DMS 273 (cell line): ENCODE measurements at regions not wholly inside any gene's neighbourhood (a gene's known extent, or its start where the extent isn't known, plus 50 kb on each side); places are given as distances from the start of the nearest gene placed in this dataset.
"Not testable (repeated sequence)": the region's sequence is repeated elsewhere in the genome, so short reads cannot be mapped to it uniquely, and the experiment has no call there.

Experiments
- DNase-seq: peaks from one replicate; lab custom pipeline; 2025; ENCODE audit not compliant: unreplicated experiment; lab: John Stamatoyannopoulos, UW

- DNase-seq, result no peak
These were observed 157.5 kb upstream of the ATF7IP start for GRCh38 chr12:14207905-14208551.

DNA sequence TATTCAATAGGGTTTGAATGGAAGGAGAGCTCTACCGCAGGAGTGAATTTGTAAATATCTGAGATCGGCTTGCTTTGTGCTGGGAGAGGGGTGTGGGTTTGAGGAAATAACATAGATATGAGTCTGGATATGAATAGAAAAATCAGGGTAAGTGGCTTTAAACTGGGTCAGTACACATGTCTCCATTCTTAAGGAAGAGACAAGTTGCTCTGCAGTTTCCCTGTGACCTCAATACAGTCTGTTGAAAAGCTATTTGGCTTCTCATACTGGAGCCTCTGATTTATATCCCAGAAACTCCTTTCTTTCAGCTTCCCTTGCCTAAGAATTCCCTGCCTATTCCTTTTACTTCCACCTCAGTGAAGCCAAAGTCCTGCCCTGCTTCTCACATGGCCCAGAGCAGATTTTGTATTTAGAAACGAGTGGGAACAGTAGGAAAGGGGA is 153.5 kb upstream of the ATF7IP start:
- no peak for DNase-seq

DNA sequence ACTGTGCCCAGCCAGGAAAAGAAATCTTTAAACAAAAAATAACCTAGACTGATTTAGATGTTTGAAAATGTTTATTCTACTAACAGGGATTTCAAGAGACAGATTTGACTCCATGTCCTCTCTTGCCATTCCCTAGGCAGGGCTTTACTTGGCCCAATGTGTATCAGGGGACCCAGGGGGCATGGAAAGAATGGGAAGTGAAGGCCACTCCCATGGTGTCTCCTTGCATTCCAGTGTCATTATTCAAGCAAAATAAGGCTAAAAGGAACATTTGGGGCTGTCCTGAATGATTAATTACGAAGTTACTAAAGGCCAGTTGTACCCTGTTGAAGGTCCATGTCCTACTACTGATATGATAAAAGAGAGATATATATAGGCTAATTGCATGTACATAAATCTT is 151.9 kb upstream of the ATF7IP start:
- no peak for DNase-seq

GRCh38 chr12:14214495-14214894 is 151.0 kb upstream of the ATF7IP start:
- DNase-seq, result no peak

DNA sequence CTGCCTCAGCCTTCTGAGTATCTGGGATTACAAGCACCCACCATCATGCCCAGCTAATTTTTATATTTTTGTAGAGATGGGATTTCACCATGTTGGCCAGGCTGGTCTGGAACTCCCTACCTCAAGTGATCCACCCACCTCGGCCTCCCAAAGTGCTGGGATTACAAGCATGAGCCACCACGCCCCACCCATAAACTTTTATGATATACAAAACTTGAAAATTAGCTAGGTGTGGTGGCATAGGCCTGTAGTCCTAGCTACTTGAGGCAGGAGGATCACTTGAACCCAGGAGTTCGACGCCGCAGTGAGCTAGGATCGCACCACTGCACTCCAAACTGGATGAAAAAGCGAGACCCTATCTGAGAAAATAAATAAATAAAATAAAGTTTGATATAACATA is 149.5 kb upstream of the ATF7IP start:
- not testable (repeated sequence) for DNase-seq

GRCh38 chr12:14216405-14217294 is 148.8 kb upstream of the ATF7IP start:
- peak; percentile 19 for DNase-seq

DNA sequence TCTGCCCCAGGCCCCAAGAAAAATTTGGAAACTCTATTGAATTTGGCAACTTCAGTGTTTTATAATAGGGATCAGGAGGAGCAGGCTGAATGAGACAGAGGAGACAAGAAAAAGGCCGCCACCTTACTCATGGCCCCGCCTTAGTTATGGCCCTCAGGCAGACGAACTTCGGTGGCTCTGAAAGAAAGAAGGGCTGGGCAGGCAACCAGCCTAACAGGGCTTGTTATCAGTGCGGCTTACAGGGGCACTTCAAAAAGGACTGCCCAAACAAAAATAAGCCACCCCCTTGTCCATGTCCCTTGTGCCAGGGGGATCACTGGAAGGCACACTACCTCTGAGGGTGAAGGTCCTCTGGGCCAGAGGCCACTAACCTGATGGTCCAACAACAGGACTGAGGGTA is 146.3 kb upstream of the ATF7IP start:
- DNase-seq, result no peak

DNA sequence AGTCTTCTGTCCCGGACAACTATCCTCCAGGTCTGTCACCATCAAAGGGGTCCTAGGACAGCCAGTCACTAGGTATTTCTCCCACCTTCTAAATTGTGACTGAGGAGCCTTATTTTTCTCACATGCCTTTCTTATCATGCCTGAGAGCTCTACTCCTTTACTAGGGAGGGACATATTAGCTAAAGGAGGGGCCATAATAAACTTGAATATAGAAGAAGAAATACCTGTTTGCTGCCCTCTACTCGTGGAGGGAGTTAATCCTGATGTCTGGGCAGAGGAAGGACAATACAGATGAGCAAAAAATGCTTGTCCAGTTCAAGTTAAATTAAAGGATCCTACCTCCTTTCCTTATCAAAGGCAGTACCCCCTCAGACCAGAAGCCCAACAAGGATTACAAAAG is 145.8 kb upstream of the ATF7IP start:
- not testable (repeated sequence) for DNase-seq

GRCh38 chr12:14225064-14225463 is 140.4 kb upstream of the ATF7IP start:
- no peak for DNase-seq

DNA sequence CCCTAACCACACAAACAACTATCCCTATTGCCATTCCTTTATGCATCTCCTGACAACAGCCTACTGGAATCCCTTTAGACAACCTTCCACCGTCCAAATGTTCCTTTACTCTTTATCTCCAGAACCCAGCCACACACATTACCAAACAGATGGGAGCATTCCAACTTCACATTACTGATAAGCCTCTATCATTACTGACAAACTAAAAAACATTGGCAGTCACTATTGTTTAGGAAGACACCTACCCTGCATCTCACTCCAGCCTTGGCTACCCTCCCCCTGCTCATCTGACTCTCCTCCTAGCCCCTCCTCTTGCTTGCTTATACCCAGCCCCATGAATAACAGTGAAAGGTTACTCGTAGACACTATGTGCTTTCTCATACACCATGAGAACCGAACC is 130.3 kb upstream of the ATF7IP start:
- DNase-seq, result not testable (repeated sequence)

DNA sequence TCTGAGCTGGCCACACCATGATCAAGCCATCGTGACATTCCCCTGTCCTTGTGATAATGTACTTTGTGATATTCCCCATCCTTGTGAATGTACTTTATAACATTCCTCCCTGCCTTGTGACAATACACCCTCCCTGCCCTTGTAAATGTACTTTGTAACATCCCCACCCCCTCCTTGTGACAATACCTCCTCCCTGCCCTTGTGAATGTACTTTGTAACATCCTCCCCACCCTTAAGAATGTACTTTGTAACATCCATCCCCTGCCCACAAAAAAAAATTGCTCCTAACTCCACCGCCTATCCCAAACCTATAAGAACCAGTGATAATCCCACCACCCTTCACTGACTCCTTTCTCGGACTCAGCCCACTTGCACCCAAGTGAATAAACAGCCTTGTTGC is 128.8 kb upstream of the ATF7IP start:
- DNase-seq, result not testable (repeated sequence)

DNA sequence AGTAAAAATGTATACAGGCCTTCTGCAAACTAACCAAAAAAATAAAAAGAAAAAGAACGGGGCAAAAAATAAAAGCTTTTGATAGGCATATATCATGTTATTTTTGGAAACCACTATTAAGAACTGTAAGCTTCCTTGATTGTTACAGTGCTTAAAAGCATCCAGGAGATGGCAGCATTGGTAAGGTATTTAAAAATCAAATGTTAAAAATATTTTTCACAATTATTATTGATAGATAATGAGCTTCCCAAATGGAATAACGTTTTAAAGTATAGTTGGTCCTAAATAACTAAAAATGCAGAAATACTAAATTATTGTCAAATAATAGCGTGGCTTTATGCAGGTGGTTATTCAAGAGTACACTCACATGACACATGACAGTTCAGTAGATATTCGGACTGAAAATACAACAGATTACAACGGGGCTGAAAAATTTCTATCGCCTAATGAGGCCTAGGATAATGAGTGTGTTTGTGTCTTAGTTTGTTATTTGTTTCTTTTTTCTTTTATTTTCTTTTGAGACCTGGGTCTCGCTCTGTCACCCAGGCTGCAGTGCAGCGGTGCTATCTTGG is 127.2 kb upstream of the ATF7IP start:
- peak; percentile 35 for DNase-seq

DNA sequence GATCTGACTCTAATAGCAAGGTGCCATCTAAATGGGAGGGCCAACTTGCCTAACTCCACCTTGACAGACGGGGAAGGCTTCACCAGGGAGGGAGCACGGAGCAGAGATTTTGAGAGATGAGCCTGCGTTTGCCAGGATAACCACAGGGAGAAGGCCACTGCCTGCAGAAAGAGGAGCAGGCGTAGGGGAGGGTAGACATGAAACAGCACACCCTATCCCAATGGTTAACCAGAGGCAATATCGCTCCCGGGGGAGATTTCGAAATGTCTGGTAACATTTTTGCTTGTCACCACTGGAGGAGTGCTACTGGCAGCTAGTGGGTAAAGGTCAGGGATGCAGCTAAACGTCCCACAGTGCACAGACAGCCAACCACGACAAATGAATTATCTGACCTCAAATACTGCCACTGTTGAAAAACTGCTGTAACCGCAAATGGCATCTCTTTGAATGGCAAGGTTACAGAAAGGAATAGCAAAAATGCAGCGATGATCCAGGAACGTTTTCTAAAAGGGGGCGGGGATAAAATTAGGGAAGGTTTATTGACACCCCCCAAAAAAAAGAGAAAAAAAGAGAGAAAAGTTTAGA is 126.0 kb upstream of the ATF7IP start:
- DNase-seq, result no peak

DNA sequence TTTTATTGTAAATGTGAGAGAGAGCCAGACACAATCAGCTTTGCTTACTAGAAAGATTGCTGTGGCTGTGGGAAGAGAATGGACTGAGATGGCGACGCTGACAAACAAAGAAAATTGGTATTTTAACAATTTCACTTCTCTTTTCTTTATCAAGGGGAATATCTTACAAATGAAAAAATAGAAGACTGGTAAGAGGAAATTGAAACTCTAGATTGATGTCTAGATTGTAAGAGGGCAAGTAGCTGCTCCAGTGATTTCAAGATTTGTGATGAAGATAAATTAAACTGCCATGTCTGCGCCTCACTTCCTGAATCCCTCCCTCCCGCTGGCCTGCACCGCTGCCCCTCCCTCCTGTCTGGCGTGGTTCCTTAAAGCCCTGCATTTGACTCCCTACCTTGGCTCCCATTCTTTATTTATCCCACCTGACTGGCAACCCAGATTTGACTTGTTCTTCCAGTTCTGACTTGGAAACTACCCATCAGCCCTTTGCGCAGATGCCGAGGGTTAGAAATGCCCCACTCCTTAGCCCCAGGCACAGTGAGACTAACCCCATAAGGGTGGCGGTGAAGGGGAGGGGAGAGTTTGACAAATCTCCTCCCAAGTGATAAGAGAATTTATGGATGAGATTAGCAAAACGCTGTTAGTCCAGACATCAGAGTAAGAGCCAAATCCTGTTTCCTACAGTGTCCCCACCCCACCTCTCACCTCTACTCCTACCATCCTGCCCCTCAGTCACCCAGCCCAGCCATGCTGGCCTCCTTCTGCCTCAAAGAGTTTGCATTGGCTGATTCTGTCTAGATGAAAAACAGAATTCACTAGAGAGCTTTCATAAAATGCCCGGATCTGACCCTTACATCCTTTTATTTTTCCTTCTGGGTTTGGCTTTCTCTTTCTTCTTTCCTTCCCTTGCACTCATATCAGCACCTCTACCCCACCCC is 125.3 kb upstream of the ATF7IP start:
- DNase-seq, result no peak

- no peak for DNase-seq
These were observed 124.6 kb upstream of the ATF7IP start for GRCh38 chr12:14240873-14241220.

DNA sequence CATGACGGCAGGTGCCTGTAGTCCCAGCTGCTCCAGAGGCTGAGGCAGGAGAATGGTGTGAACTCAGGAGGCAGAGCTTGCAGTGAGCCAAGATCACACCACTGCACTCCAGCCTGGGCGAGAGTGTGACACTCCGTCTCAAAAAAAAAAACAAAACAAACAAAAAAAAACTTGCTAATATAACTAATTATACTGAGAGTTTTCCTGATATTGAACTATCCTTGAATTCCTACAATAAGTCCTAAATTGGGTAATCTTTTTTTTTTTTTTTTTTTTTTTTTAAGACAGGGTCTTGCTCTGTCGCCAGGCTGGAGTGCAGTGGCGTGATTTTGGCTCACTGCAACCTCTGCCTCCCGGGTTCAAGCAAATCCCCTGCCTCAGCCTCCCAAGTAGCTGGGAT is 122.7 kb upstream of the ATF7IP start:
- DNase-seq, result not testable (repeated sequence)

DNA sequence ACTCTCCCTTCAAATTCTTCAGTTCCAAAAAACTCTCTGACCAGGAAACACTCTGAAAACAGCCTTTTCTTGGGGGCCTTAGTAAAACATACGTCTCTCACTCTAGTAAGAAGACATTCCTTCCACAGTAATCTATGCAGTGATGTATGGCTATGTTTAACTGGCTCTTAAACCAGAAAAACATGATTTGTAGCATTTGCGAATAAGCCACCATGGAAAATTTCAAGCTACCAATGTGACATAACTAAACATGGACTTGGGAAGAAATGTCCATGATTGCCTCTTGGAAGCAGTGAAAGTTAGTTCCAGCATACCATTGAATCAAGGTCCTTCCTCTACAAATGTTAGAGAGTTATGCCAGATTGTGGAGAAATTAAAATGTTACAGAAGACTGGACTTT is 121.5 kb upstream of the ATF7IP start:
- no peak for DNase-seq

GRCh38 chr12:14244876-14245669 is 120.4 kb upstream of the ATF7IP start:
- DNase-seq, result no peak

GRCh38 chr12:14247166-14247565 is 118.3 kb upstream of the ATF7IP start:
- no peak for DNase-seq

- no peak for DNase-seq
These were observed 116.1 kb upstream of the ATF7IP start for GRCh38 chr12:14249368-14249767.
